NCI-H345 treated with DMSO at 0.1 percent for 48 hours (cell line): ENCODE measurements at regions not wholly inside any gene's neighbourhood (a gene's known extent, or its start where the extent isn't known, plus 50 kb on each side); places are given as distances from the start of the nearest gene placed in this dataset.
"Not testable (repeated sequence)": the region's sequence is repeated elsewhere in the genome, so short reads cannot be mapped to it uniquely, and the experiment has no call there.

ENCODE experiments used
- DNase-seq: peaks from one replicate; lab custom pipeline; 2025; ENCODE audit not compliant: unreplicated experiment; lab: John Stamatoyannopoulos, UW

- no peak for DNase-seq
These were observed 314.7 kb upstream of the ROPN1 start for GRCh38 chr3:124306665-124307064.

GRCh38 chr3:124313621-124314020 is 321.7 kb upstream of the ROPN1 start:
- DNase-seq: no peak

GRCh38 chr3:124315215-124316033 is 323.5 kb upstream of the ROPN1 start:
- no peak for DNase-seq

GRCh38 chr3:124316034-124316287 is 324.0 kb upstream of the ROPN1 start:
- no peak for DNase-seq

GRCh38 chr3:124318014-124318413 is 326.1 kb upstream of the ROPN1 start:
- no peak for DNase-seq

- DNase-seq: no peak
These were observed 326.7 kb upstream of the ROPN1 start for GRCh38 chr3:124318656-124319055.

- no peak for DNase-seq
These were observed 329.1 kb upstream of the ROPN1 start for GRCh38 chr3:124320976-124321375.

GRCh38 chr3:124322309-124322880 is 330.5 kb upstream of the ROPN1 start:
- no peak for DNase-seq

- DNase-seq: no peak
These were observed 331.0 kb upstream of the ROPN1 start for GRCh38 chr3:124322966-124323365.

- DNase-seq: no peak
These were observed 333.3 kb upstream of the ROPN1 start for GRCh38 chr3:124325248-124325647.

GRCh38 chr3:124329723-124330122 is 337.8 kb upstream of the ROPN1 start:
- no peak for DNase-seq

- DNase-seq: no peak
These were observed 342.2 kb upstream of the ROPN1 start for GRCh38 chr3:124333931-124334640.

GRCh38 chr3:124336067-124336656 is 344.2 kb upstream of the ROPN1 start:
- DNase-seq: no peak

- DNase-seq: no peak
These were observed 353.9 kb upstream of the ROPN1 start for GRCh38 chr3:124345845-124346244.

GRCh38 chr3:124346487-124346886 is 354.6 kb upstream of the ROPN1 start:
- DNase-seq: no peak

GRCh38 chr3:124347418-124347817 is 355.5 kb upstream of the ROPN1 start:
- no peak for DNase-seq

- DNase-seq: not testable (repeated sequence)
These were observed 356.6 kb upstream of the ROPN1 start for GRCh38 chr3:124348555-124348954.

- peak; percentile 19 for DNase-seq
These were observed 359.7 kb upstream of the ROPN1 start for GRCh38 chr3:124351430-124352148.

GRCh38 chr3:124352149-124352539 is 360.2 kb upstream of the ROPN1 start:
- no peak for DNase-seq

GRCh38 chr3:124353691-124354090 is 361.8 kb upstream of the ROPN1 start:
- DNase-seq: no peak

GRCh38 chr3:124354150-124354549 is 362.2 kb upstream of the ROPN1 start:
- DNase-seq: no peak
